Neuronal stem cell (in vitro differentiated cells): ENCODE measurements at regions not wholly inside any gene's neighbourhood (a gene's known extent, or its start where the extent isn't known, plus 50 kb on each side); places are given as distances from the start of the nearest gene placed in this dataset.

Source experiments
- DNase-seq: peaks from one replicate; pipeline ENCODE4 v3.0.0-alpha.2; 2013; ENCODE audit warnings: low spot score
- H2AFZ ChIP-seq: one replicate; pipeline ENCODE4 v1.6.1; 2013; ENCODE audit warnings: mild to moderate bottlenecking, low read length, inconsistent platforms
- H2AK5ac ChIP-seq: 2 replicates; pipeline ENCODE4 v1.6.1; 2013; ENCODE audit warnings: low read depth, mild to moderate bottlenecking, inconsistent platforms, low read length, moderate library complexity, mixed read lengths
- H2BK120ac ChIP-seq: 2 replicates; pipeline ENCODE4 v1.6.1; 2013; ENCODE audit warnings: low read depth, mild to moderate bottlenecking, inconsistent platforms, low read length, moderate library complexity, mixed read lengths
- H2BK12ac ChIP-seq: one replicate; pipeline ENCODE4 v1.6.1; 2013; ENCODE audit warnings: low read length, inconsistent platforms
- H2BK15ac ChIP-seq: 2 replicates; pipeline ENCODE4 v1.6.1; 2013; ENCODE audit warnings: mild to moderate bottlenecking, low read length, inconsistent platforms, mixed read lengths
- H2BK5ac ChIP-seq: one replicate; pipeline ENCODE4 v1.6.1; 2013; ENCODE audit warnings: inconsistent platforms, mild to moderate bottlenecking, low read length, moderate library complexity
- H3K14ac ChIP-seq: one replicate; pipeline ENCODE4 v1.6.1; 2013; ENCODE audit warnings: low read length, inconsistent platforms
- H3K18ac ChIP-seq: 2 replicates; pipeline ENCODE4 v1.6.1; 2013; ENCODE audit warnings: low read length, inconsistent platforms
- H3K23ac ChIP-seq: 2 replicates; pipeline ENCODE4 v1.6.1; 2013; ENCODE audit warnings: low read depth, mild to moderate bottlenecking, mixed read lengths, low read length, inconsistent platforms; ENCODE audit not compliant: poor library complexity
- H3K27ac ChIP-seq: replicated peaks from 3 replicates; pipeline ENCODE4 v1.5.1; 2013; ENCODE audit warnings: low read length, inconsistent platforms
- H3K27me3 ChIP-seq, 3 experiments: 2 replicates each; pipeline ENCODE4 v1.6.1; 2013; ENCODE audit warnings: low read length in 3 of 3, mild to moderate bottlenecking in 2 of 3, inconsistent platforms in 1 of 3, low read depth in 1 of 3, mixed read lengths in 1 of 3, moderate library complexity in 1 of 3; ENCODE audit not compliant: control insufficient read depth in 3 of 3, insufficient read depth in 3 of 3
- H3K36me3 ChIP-seq, 2 donors: replicated peaks in 1 of 2; 2 replicates each; pipeline ENCODE4 v1.6.1; 2013; ENCODE audit warnings: low read length in 2 of 2; ENCODE audit not compliant: control insufficient read depth in 2 of 2, insufficient read depth in 2 of 2
- H3K4ac ChIP-seq: 2 replicates; pipeline ENCODE4 v1.6.1; 2013; ENCODE audit warnings: inconsistent platforms, mild to moderate bottlenecking, low read length, moderate library complexity
- H3K4me1 ChIP-seq, 2 donors: 1 replicate in 1 of 2; 2 replicates in 1 of 2; pipeline ENCODE4 v1.6.1; 2013; ENCODE audit warnings: low read length in 2 of 2, low read depth in 1 of 2; ENCODE audit not compliant: control insufficient read depth in 2 of 2, insufficient read depth in 1 of 2
- H3K4me2 ChIP-seq: one replicate; pipeline ENCODE4 v1.6.1; 2013; ENCODE audit warnings: mild to moderate bottlenecking, low read length, inconsistent platforms; ENCODE audit not compliant: insufficient read depth, poor library complexity, severe bottlenecking
- H3K4me3 ChIP-seq, 2 donors: 2 replicates each; pipeline ENCODE4 v1.5.1; 2013; ENCODE audit warnings: low read length in 2 of 2, mild to moderate bottlenecking in 2 of 2, inconsistent platforms in 1 of 2, moderate library complexity in 1 of 2
- H3K79me1 ChIP-seq: one replicate; pipeline ENCODE4 v1.6.1; 2013; ENCODE audit warnings: low read depth, mild to moderate bottlenecking, inconsistent platforms, low read length, moderate library complexity
- H3K9ac ChIP-seq: one replicate; pipeline ENCODE4 v1.6.1; 2013; ENCODE audit warnings: mild to moderate bottlenecking, low read depth, low read length, inconsistent platforms; ENCODE audit not compliant: poor library complexity
- H3K9me3 ChIP-seq, 2 donors: replicated peaks in 1 of 2; 2 replicates each; pipeline versions ENCODE3 to v1.6.1; 2013; ENCODE audit warnings: low read length in 2 of 2, mild to moderate bottlenecking in 2 of 2, inconsistent platforms in 1 of 2, low read depth in 1 of 2, mixed read lengths in 1 of 2, moderate library complexity in 1 of 2; ENCODE audit not compliant: control insufficient read depth in 2 of 2, insufficient read depth in 1 of 2
- H4K8ac ChIP-seq: one replicate; pipeline ENCODE4 v1.6.1; 2013; ENCODE audit warnings: low read depth, mild to moderate bottlenecking, inconsistent platforms, low read length, moderate library complexity
- H4K91ac ChIP-seq: one replicate; pipeline ENCODE4 v1.6.1; 2013; ENCODE audit warnings: low read length, low read depth, mild to moderate bottlenecking, inconsistent platforms; ENCODE audit not compliant: poor library complexity
- WGBS, 2 donors: extraction: QIAGEN DNeasy Blood & Tissue Kit; methylation state at CpG; one replicate each; pipeline ENCODE4 v1.1.7; 2013; ENCODE audit warnings: missing lambda C conversion rate in 2 of 2, mixed read lengths in 1 of 2; ENCODE audit not compliant: insufficient read length in 2 of 2, insufficient replicate concordance in 1 of 2; ENCODE audit errors: extremely low coverage in 2 of 2; 5-methylcytosine and 5-hydroxymethylcytosine counted together

GRCh38 chrX:74080165-74080564 lies 223.8 kb upstream of the ZCCHC13 start:
- Histone ChIP-seq H3K36me3 (no peaks in the 10 kb centered on the region), H3K14ac (no peak overlapping the region), H3K4me2 (no peak overlapping the region), H3K18ac (no peak overlapping the region), H3K27me3 (no peaks in the 10 kb centered on the region), H2BK15ac (no peak overlapping the region), H3K9me3 (peaks cover 0 to 11% of the 10 kb centered on the region in 2 donors), H2BK12ac (no peak overlapping the region), H3K79me1 (no peaks in the 10 kb centered on the region), H3K23ac (no peak overlapping the region), H2BK120ac (no peak overlapping the region), H3K4me3 (no peak overlapping the region), H2BK5ac (no peak overlapping the region), H3K4me1 (no peaks in the 10 kb centered on the region), H3K9ac (no peak overlapping the region), H3K4ac (no peak overlapping the region), H3K27ac (no peak overlapping the region), H2AFZ (no peak overlapping the region), H4K8ac (no peak overlapping the region), H2AK5ac (no peak overlapping the region), H4K91ac (no peak overlapping the region)
- no peak for DNase-seq

GRCh38 chrX:74065831-74066390 lies 213.4 kb upstream of the XIST start:
- H2BK5ac ChIP-seq = no peak overlapping the region
- H3K27me3 ChIP-seq = no peaks in the 10 kb centered on the region
- no peak overlapping the region for H2BK120ac ChIP-seq
- no peak overlapping the region for H3K9ac ChIP-seq
- no peak overlapping the region for H2AK5ac ChIP-seq
- no peak overlapping the region for H3K18ac ChIP-seq
- no peak overlapping the region for H3K27ac ChIP-seq
- H2BK12ac ChIP-seq = no peak overlapping the region
- peaks cover 2 to 12% of the 10 kb centered on the region in 2 donors for H3K9me3 ChIP-seq
- H2BK15ac ChIP-seq = no peak overlapping the region
- no peak overlapping the region for H3K23ac ChIP-seq
- WGBS, 2 donors = no CpG with 5 or more reads among the region's 27 CpGs
- no peak for DNase-seq
- H3K4me1 ChIP-seq = no peaks in the 10 kb centered on the region
- no peak overlapping the region for H3K4me2 ChIP-seq
- peaks cover 2 to 4% of the 10 kb centered on the region in 2 donors for H3K36me3 ChIP-seq
- H4K91ac ChIP-seq = no peak overlapping the region
- H3K4ac ChIP-seq = no peak overlapping the region
- H3K14ac ChIP-seq = no peak overlapping the region
- no peaks in the 10 kb centered on the region for H3K79me1 ChIP-seq
- H3K4me3 ChIP-seq = no peak overlapping the region
- no peak overlapping the region for H4K8ac ChIP-seq
- H2AFZ ChIP-seq = no peak overlapping the region

GRCh38 chrX:74063426-74064155 lies 211.1 kb upstream of the XIST start:
- H3K4me1 ChIP-seq = no peaks in the 10 kb centered on the region
- no peak overlapping the region for H2BK15ac ChIP-seq
- H3K18ac ChIP-seq = no peak overlapping the region
- no peak overlapping the region for H4K8ac ChIP-seq
- H2BK120ac ChIP-seq = no peak overlapping the region
- H3K79me1 ChIP-seq = no peaks in the 10 kb centered on the region
- no peaks in the 10 kb centered on the region for H3K36me3 ChIP-seq
- no peak overlapping the region for H3K4me3 ChIP-seq
- H3K9me3 ChIP-seq = peaks cover 0 to 5% of the 10 kb centered on the region in 2 donors
- no peak overlapping the region for H2AK5ac ChIP-seq
- no peak overlapping the region for H2AFZ ChIP-seq
- H4K91ac ChIP-seq = no peak overlapping the region
- no peak overlapping the region for H3K9ac ChIP-seq
- H2BK5ac ChIP-seq = no peak overlapping the region
- H3K23ac ChIP-seq = no peak overlapping the region
- H3K4ac ChIP-seq = no peak overlapping the region
- no peak overlapping the region for H3K27ac ChIP-seq
- no peak overlapping the region for H3K4me2 ChIP-seq
- no CpG with 5 or more reads among the region's 1 CpG for WGBS, 2 donors
- no peak overlapping the region for H3K14ac ChIP-seq
- H2BK12ac ChIP-seq = no peak overlapping the region
- DNase-seq = no peak
- no peaks in the 10 kb centered on the region for H3K27me3 ChIP-seq

- Histone ChIP-seq H3K4me1 (no peaks in the 10 kb centered on the region), H3K36me3 (no peaks in the 10 kb centered on the region), H2BK15ac (no peak overlapping the region), H3K4me2 (no peak overlapping the region), H2BK120ac (no peak overlapping the region), H2BK12ac (no peak overlapping the region), H3K18ac (no peak overlapping the region), H2AFZ (no peak overlapping the region), H3K4me3 (no peak overlapping the region), H2BK5ac (no peak overlapping the region), H3K23ac (no peak overlapping the region), H3K79me1 (no peaks in the 10 kb centered on the region), H3K9ac (no peak overlapping the region), H3K27me3 (no peaks in the 10 kb centered on the region), H4K8ac (no peak overlapping the region), H3K27ac (no peak overlapping the region), H3K14ac (no peak overlapping the region), H3K9me3 (no peaks in the 10 kb centered on the region), H4K91ac (no peak overlapping the region), H2AK5ac (no peak overlapping the region), H3K4ac (no peak overlapping the region)
- no peak for DNase-seq
- no CpG with 5 or more reads among the region's 4 CpGs for WGBS, 2 donors
These were observed 209.4 kb upstream of the XIST start for GRCh38 chrX:74061879-74062278.
